NCI-H460 (cell line): ENCODE measurements at regions not wholly inside any gene's neighbourhood (a gene's known extent, or its start where the extent isn't known, plus 50 kb on each side); places are given as distances from the start of the nearest gene placed in this dataset.

Experiments used
- DNase-seq: peaks from one replicate; pipeline ENCODE4 v3.0.0-alpha.2; 2016; ENCODE audit warnings: low read depth; ENCODE audit errors: extremely low read depth

DNA sequence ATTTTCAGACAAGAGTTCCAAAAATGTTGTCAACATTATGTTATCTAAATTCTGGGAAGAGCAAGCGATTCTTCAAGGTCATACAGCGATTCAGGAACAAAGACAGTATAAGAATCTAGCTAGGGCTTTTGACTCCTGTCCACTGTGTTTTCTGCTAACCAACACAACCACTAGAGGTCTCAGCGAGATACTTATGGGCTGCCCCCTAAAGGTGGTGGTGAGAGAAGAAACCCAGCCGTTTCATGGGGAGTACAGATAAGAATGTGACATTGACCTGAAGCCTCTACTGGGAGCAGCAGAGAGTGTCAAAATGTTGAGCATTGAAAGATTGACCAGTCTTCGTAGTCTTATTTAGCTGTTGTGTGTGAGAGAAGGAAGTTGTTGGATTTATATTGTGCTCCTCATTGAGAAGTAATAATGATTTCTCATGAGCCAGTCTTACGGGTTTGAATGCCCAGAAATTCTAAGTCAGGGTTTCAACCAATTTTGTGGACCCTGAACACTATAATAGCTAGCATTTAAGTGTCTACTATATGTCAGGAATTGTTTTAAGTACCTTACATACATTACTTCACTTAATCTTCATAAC is 168.3 kb downstream of the SPRY1 start:
- DNase-seq = peak; percentile 67

DNA sequence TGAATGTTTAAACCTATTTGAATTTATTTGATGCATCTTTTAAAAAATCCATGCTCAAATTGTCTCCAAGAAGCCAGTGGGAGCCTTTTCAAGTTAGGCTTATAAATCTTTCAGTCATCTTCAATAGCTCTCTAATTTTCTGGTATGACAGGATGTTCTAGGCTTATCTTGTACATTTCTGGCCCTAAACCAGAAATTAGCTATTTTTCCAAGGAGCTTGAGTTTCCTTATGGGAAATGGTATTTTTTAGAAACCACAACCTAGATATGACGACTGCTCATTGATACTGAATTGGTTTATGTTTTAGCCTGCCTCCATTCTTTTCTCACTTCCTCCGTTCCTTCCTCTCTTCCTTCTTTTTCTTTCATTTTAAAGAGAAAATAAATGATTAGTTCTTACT is 172.3 kb downstream of the SPRY1 start:
- DNase-seq = no peak

DNA sequence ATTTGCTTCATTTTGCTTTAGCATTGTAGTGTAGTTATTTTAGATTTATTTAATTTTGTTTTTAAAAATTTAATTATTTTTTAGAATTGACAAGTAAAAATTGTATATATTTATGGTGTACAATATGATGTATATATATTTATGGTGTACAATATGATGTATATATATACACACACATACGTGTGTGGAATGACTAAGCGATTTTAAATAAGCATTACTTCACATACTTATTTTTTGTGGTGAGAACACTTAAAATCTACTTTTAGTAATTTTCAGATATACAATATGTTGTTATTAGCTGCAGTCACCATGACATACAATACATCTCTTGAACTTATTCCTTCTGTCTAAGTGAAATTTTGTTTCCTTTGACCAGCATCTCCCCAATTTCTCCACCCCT is 172.9 kb downstream of the SPRY1 start:
- no peak for DNase-seq

DNA sequence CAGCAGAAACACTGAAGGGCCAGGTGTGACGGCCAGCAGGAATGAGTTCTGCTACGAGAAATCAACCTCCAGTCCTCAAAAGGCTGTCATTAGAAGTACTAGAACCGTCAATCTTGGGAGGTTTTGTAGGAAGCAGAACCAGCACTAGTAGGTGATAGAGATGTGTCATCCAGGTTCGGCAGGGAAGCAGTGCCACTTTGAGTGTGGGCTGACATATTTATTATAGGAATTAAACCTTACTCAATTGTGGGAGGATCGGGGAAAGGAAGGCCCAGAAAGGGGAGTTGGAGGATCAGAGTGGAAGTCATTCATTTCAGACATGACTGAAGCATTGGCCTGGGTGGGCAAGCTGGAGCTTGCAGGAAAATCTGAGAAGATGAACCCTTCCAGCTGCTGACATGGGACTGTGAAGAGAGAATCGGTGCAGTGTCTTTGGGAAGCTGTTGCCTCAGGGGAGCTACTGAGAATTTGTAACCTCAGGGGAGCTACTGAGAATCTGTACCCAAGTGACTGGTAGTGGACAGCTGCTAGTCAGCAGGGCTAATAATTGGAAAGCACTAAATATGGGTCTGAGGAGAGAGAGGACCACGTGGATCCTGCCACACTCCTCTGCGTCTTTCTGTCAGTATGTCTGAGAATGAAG is 177.4 kb downstream of the SPRY1 start:
- DNase-seq = no peak

DNA sequence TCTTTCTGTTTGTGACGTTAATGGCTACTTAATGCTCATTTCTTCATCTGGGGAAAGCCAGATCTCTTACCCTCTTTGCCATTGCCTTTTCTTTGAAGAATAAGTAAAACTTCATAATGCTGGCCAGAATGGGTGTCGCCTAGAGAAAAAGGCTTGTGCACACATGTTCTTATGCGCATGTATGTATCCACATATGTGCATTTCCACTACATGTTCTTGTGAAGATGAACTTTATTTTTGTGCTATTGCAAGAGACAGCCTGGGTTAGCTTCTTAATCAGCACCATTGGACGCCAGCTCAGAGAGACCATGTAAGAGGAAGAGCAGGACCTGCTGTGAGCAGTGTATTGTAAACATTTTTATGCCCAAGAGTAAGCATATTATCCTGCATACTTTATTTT is 178.7 kb downstream of the SPRY1 start:
- DNase-seq = no peak

DNA sequence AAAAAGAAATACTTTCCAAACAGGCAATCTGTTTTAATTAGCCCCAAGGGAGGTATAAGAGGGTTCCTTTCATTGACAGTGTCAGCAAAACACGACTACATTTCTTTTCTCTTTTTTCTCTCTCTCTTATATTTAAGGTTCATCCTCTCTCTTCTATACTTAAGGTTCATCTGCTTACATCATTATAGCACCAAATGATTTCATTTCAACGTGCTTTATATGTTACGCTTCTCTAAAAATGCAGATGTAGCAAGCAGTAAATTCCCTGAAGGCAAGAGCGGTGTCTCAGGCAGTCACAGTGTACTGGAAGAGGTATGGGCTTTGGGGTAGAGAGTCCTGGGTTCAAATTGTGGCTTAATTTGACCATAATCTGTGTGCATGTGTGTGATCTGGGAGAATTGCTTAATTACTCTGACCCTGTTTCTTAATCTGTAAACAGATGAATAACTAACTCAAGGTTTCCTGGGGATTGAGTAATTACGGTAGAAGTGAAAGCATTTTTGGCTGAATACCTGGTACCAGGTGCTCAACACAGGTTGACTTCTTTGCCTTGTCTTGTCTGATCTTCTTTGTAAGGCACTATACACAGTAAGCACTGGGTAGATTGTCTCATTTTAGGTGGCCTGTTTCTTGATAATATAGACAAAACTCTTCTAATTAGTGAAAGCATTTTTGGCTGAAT is 180.8 kb downstream of the SPRY1 start:
- DNase-seq = no peak

DNA sequence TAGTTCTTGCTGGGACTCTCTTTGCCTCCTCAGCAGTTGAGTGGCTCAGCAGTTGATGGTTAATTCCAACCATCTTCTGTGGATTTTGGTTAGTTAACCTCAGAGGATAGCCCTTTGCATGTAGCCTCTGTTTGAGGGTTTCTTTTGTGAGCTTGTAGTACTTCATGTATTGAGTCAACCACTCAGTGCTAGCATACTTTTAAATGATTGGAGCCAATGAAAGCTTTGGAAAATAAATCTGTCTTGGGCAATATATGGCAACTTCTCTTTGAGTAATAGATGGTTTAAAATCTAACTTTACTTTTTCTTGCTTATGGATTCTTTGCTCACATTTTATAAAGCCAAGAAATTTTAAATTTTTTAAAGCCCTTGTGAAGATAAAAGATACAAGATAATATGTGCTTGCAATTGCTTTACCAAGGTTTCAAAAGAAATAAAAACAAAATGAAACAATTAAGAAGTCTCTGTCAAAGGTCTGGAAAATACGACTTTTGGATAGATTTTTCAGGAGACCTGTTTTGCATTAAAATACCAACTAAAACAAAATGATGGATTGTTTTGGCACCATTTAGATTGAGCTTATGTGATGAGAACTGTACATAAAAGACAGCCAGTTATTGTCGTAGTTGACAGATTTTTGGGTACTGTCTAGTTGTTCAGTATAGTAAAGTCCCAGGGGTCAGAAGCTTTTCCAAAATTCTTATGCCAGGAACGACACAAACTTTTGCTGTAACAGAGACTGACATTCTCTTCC is 181.9 kb downstream of the SPRY1 start:
- no peak for DNase-seq

DNA sequence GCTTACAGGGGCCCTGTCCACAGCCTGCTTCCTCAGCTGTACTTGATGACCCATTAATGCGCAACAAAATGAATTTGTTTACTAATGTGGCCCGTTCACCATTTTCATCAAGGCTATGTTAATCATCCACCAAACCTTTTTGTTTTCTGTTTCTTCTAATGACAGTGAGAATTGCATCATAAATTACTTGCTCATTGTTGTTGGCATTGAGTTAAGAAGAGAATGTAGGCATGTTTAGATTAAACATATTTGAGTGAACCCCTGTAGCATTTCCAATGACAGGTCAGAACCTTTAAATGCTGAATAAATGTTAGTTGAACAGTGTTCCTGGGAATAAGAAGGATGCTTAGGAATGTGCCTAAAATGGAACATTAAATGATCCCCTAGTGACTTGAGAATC is 183.4 kb downstream of the SPRY1 start:
- no peak for DNase-seq

DNA sequence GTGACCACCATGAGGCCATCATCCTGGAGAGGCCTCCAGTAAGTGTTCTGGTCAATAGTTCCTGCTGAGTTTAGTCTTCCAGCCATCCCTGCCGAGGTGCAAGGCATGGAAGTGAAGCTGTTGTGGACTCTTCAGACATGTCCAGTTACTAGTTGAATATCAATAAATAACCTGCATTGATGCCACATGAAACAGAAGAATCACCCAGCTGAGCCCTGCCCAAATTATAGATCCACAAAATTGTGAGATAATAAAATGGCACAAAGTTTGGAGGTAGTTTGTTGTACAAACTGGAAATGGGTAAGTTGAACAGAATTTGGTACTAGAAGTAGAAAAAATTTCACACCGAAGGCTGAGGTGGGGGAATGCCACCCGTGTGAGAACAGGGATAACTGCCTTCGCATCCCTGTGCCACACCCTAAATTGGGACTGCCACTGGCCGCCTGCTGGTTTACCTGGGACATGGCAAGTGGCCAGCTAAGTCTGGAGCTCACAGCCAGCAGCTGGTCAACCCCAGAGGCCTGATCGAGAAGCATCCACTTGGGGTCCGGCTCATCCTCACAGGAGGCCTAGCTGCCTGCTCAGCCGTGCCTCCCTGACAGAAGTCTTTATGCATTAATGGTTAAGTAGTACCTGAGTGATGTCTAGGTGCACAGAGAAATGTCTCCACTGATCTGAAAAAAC is 184.5 kb downstream of the SPRY1 start:
- no peak for DNase-seq

DNA sequence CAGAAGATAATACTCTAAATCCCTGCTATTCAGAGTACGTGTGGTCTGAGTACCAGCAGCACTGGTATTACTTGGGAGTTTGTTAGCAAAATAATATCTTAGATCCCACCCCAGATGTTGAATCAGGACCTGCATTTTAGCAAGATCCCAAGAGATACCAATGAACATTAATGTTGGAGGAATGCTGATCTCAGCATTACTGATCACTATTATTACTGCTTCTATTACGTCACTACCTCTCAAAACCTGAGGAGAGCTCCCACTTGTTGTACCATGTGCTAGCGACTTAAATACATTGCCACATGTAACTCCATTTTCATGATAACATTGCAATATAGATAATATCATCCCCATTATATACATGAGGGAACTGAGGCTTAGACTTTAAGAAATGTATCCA is 185.2 kb downstream of the SPRY1 start:
- no peak for DNase-seq

DNA sequence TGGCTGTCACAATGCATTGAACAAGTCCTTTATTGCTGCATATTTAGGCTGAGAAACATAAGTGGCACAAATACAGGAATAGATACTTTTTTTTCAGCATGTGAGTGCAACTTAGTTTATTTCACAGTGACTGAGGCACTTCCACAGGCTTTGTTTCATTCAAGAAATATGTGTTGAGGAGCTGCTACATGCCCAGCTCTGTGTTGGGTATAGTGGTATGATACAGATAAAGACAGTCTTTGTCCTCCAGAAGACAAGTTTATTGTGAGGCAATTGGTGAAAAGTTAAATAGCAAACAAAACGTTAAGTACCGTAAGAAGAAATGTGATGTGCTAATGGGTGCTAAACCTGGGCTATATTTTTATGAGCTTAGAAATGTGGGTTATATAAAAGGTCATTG is 186.4 kb downstream of the SPRY1 start:
- no peak for DNase-seq

DNA sequence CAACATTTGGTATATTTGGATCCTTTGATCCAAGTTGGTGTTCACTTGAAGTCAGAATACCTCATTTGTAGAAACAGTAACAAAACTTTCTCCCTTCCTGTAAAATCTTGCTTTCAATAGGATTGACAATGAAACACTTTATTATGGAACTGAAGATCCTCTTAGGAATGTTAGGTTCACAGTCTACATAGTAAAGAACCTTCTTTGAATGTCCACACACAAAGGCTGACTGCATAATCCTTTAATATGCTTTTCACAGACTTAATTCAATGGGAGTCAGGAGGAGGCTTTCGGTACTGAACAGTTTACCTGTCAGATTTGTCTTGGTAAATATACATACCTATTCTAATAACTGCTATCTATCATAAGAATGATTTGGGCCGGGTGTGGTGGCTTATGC is 188.5 kb downstream of the SPRY1 start:
- no peak for DNase-seq

DNA sequence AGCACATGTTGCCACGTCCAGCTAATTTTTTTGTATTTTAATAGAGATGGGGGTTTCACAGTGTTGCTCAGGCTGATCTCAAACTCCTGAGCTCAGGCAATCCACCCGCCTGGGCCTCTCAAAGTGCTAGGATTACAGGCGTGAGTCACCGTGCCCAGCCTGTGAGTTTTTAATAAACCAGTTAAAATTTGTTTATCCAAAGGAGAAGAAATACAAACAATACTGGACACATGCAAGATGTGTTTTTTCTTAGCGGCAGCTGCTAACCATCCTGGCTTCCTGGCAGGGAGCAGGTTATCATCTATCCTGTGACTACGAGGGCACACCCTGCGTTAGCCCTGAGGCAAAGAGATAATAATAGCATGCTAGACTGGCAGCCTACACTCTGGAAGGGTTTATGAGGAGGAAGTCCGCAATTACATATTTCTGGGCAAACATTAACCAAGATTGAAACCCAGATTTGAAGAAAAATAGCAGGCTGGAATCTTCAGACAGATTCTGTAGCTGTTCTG is 191.4 kb downstream of the SPRY1 start:
- peak; percentile 14 for DNase-seq

DNA sequence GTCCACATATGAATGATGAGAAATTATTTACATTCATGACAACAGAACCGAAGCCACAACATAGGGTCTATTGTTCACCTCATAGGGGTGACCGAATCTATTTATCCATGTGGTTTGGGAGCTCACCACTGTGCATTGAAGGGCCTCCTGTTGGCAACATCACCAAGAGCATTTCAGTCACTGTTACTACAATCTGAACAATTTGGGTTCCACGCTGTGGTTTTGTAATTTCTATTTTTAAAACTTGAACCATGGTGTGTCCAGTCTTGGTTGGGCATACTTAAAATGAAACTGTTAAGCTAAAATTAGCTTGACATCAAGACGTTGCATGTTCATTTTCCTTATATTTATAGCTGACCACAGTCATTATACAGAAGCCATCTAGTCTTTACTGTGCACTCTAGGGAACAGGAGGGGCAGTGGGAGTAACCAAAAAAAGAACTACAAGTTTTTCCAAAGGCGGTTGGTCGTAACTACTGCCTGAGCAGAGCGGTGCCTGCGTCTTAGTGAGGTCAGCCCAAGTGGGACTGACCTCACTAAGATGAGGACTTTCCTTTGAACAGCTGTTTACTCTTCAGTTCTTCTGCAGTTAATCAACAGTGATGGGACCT is 192.1 kb downstream of the SPRY1 start:
- DNase-seq = no peak

DNA sequence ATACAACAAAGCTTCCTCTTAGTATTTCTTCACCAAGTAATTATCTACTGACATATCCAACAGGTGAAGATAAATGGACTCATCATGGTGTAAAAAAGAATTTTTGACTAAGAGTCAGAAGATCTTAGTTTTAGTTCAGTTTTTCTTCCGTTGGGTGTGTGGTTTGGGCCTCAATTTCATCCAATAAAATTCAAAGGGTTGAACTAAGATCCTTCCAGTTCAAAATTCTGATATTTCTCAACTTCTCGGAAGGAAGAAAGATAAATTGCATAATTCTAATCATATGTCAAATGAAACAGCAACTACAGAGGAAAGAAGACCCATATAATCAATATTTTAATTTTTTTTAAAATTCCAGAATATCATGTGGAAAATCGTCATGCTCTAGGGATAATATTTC is 192.7 kb downstream of the SPRY1 start:
- DNase-seq = no peak

DNA sequence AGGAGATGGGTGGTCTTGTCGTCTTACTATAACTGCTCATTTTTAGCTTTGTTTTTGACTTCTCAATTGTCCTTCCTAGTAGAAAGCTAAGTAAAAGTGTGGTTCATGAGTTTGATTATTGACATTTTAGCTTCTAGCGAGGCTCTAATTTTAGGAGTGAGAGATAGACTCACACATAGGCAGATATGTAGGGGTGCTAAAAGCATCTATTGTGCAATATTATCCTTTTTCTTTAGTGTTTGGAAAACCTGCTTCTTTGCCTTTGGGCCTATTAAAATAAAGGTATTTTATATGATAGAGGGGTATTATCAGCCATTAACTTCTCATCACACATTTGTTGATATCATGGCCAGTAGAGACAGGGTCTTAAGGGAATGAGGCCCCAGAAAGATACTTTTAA is 195.3 kb downstream of the SPRY1 start:
- DNase-seq = no peak

DNA sequence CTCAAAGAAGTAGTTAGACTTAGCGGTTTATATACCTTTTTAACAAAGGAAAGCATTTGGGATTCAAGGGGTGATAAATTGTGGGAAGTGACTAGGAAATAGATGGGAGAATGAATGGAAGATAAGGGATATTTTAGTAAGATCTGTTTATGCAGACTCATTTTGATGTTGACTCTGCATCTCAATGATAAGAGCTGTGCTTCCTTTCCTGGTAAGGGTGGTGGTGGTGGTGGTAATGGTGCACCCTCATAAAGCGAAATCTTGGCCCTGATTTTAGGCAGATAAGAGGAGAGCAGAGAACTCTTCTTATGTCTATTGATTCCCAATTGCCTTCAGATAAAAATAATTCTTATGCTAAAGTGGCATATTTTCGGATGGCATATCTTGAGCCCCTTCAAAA is 197.1 kb downstream of the SPRY1 start:
- DNase-seq = no peak

DNA sequence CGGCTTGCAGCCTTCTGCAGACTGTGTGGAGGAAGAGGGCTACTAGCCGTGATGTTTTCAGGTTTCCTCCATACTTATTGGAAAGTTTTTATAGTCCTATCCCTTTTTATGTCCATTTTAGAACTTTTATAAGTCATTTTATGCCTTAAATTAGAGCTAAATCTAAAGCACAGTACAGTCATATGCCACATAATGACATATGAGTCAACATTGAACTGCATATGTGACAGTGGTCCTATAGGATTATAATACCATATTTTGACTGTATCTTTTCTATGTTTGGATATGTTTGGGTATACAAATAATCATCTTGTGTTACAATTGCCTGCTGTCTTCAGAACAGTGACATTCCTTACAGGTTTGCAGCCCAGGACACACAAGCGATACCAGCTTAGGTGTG is 200.2 kb downstream of the SPRY1 start:
- no peak for DNase-seq

DNA sequence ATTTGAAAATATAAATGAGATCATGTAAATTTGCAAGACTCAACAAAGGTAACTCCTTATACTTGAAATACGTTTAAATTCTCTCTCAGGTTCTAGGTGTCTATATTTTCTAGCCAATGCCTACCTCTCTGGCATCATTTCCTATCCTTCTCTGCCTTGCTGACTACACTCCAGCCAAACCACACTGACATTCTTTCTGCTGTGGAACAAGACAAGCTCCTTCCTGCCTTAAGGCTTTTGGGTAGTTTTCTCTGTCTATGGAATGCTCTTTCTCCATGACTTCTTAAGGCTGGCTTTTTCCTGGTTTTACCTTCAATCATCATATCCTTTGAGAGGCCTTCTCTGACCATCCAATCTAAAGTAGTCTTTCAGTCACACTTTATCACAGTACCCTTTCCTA is 201.0 kb downstream of the SPRY1 start:
- DNase-seq = no peak

DNA sequence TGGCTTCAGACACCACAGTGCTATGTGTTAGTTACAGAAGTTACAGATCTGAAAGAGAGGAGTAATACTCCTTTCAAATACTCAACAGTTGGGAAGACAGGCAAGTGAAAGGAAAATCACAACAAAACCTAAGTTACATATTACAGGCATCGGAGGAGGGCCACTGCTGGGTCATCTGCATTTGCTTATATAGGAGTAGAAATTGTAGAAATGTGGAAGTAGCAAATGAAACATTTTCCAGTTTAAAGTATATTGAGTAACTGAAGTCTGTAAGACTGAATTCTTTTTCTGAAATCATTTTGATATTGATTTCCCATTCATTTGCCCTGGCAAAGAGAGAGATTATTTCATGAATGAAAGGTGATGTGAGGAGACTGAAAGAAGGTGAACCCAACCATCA is 201.7 kb downstream of the SPRY1 start:
- no peak for DNase-seq
